ENCODE measurements at regions not wholly inside any gene's neighbourhood (a gene's known extent, or its start where the extent isn't known, plus 50 kb on each side); places are given as distances from the start of the nearest gene placed in this dataset.

- Histone ChIP-seq H3K27me3 (ENCODE audit: low read depth) (no peaks in the 10 kb centered on the region), H3K4me3 (no peak overlapping the region), H3K4me1 (no peaks in the 10 kb centered on the region), H3K36me3 (no peaks in the 10 kb centered on the region), H3K27ac (replicated peaks) (no peak overlapping the region), H3K9me3 (replicated peaks) (no peaks in the 10 kb centered on the region)
- intact Hi-C loops (cut with micrococcal nuclease): no loop called here
- no peak for DNase-seq
- TF ChIP-seq CTCF (IDR thresholded peaks at IDR 0.05; ENCODE audit: borderline replicate concordance): no peak
These were observed 586.8 kb downstream of the TBC1D4 start for GRCh38 chr13:74895042-74895796.

GRCh38 chr13:74892096-74892495 is 589.9 kb downstream of the TBC1D4 start:
- no peaks in the 10 kb centered on the region for H3K27me3 ChIP-seq (ENCODE audit: low read depth)
- H3K4me1 ChIP-seq: no peaks in the 10 kb centered on the region
- no peaks in the 10 kb centered on the region for H3K9me3 ChIP-seq (replicated peaks)
- DNase-seq: no peak
- intact Hi-C loops (cut with micrococcal nuclease): no loop called here
- no peaks in the 10 kb centered on the region for H3K36me3 ChIP-seq
- no peak overlapping the region for H3K27ac ChIP-seq (replicated peaks)
- no peak overlapping the region for H3K4me3 ChIP-seq
- TF ChIP-seq CTCF (IDR thresholded peaks at IDR 0.05; ENCODE audit: borderline replicate concordance): no peak

GRCh38 chr13:74891610-74892009 is 590.4 kb downstream of the TBC1D4 start:
- intact Hi-C loops (cut with micrococcal nuclease): no loop called here
- no peak for DNase-seq
- H3K4me1 ChIP-seq: no peaks in the 10 kb centered on the region
- H3K4me3 ChIP-seq: no peak overlapping the region
- H3K27me3 ChIP-seq (ENCODE audit: low read depth): no peaks in the 10 kb centered on the region
- no peak for TF ChIP-seq CTCF (IDR thresholded peaks at IDR 0.05; ENCODE audit: borderline replicate concordance)
- no peaks in the 10 kb centered on the region for H3K9me3 ChIP-seq (replicated peaks)
- no peak overlapping the region for H3K27ac ChIP-seq (replicated peaks)
- H3K36me3 ChIP-seq: no peaks in the 10 kb centered on the region

- Histone ChIP-seq H3K4me1 (no peaks in the 10 kb centered on the region), H3K27me3 (ENCODE audit: low read depth) (no peaks in the 10 kb centered on the region), H3K4me3 (no peak overlapping the region), H3K9me3 (replicated peaks) (no peaks in the 10 kb centered on the region), H3K27ac (replicated peaks) (no peak overlapping the region), H3K36me3 (no peaks in the 10 kb centered on the region)
- intact Hi-C loops (cut with micrococcal nuclease): no loop called here
- DNase-seq: no peak
- TF ChIP-seq CTCF (IDR thresholded peaks at IDR 0.05; ENCODE audit: borderline replicate concordance): no peak
These were observed 592.6 kb downstream of the TBC1D4 start for GRCh38 chr13:74889321-74889720.

GRCh38 chr13:74886502-74886901 is 595.5 kb downstream of the TBC1D4 start:
- Histone ChIP-seq H3K9me3 (replicated peaks) (peaks cover 4% of the 10 kb centered on the region), H3K27me3 (ENCODE audit: low read depth) (no peaks in the 10 kb centered on the region), H3K4me3 (no peak overlapping the region), H3K36me3 (no peaks in the 10 kb centered on the region), H3K4me1 (no peaks in the 10 kb centered on the region), H3K27ac (replicated peaks) (no peak overlapping the region)
- intact Hi-C loops (cut with micrococcal nuclease): no loop called here
- DNase-seq: no peak
- no peak for TF ChIP-seq CTCF (IDR thresholded peaks at IDR 0.05; ENCODE audit: borderline replicate concordance)
